Activated CD8-positive, alpha-beta memory T cell treated with anti-CD3 and anti-CD28 coated beads for 24 hours (primary cell): ENCODE measurements at regions not wholly inside any gene's neighbourhood (a gene's known extent, or its start where the extent isn't known, plus 50 kb on each side); places are given as distances from the start of the nearest gene placed in this dataset.
"Not testable (repeated sequence)": the region's sequence is repeated elsewhere in the genome, so short reads cannot be mapped to it uniquely, and the experiment has no call there.

Experiments used
- DNase-seq: peaks from one replicate; pipeline ENCODE4 v3.0.0-alpha.2; 2020

DNA sequence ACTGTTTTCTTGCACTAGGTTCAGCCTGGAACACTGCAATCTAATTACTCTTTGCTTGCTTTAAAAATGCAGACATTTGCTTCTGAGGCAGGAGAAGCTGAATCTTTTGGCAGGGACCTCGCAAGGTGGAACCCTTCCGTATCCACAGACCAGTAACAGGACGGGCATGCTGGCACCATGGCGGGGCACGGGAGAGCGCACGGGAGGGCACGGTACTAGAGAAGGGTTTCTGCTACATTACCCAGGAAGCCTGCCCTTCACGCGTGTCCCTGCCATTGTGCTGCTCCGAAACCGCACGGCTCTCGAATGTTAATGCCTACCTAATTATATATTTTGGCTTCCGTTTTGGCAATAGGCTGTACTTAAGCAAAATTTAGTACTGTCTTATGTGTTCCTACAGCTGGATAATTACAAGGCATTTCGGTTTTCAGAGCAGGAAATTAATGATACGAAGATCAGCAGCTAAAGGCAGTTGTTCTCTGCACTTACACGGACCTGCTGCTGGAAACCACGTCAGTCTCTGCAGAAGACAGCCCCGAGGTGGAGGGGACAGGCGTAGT lies 430.4 kb downstream of the IRS2 start:
- DNase-seq, result no peak

- DNase-seq, result no peak
Measured at GRCh38 chr13:109355166-109355565, 431.2 kb downstream of the IRS2 start.

GRCh38 chr13:109351236-109351635 lies 435.1 kb downstream of the IRS2 start:
- DNase-seq, result no peak

DNA sequence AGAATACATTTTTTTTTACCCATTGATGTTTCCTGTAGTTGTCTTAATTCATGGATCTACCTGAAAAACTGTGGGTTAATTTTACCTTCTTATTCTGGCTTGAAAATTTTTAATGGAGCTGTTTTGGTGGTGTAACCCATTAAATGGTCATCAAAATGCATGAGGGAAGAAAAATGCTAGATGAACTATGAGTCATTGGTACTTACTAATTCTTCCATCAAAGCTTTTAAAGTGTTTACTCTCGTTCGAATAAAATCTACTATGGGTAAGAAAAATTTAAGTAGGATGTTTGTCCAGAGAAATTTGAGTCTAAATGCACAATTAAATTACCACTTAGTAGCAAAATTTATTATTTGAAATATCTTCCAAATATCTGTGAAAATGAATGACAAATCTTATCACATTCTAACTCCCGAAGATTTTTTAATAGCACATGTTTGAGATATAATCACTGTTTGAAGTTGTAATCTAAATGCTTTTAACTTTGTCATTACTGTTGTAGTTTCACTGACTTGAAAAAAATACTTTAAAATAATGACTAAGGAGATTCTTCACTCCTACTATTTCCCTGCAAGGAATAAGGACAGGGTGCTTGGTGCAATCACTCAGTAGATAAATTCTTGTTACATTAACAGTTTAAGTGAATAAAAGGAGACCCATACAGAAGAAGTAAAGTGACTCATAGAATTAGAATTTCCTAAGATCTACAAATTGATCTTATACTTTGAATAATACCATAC lies 437.7 kb downstream of the IRS2 start:
- DNase-seq, result no peak

DNA sequence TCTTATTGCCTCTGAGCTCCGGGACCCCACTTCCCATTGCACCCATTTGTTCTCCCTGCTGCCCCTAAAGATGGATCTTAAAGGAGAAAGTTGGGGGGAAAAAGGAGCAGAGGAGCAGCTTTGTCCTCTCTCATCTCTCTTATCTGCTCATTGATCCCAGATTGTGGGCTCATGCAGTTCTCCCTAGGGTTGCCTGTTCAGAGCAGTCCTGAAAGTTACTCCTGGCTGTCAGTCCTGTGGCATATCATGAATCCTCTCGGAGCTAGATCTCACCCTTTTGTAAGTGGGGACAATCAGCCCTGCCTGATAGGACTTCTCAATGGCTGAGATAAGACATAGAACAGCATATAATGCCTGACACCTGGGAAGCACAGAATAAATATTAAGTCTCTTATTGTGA lies 440.3 kb downstream of the IRS2 start:
- DNase-seq, result no peak

- DNase-seq, result no peak
Measured at GRCh38 chr13:109345433-109345941, 440.9 kb downstream of the IRS2 start.

DNA sequence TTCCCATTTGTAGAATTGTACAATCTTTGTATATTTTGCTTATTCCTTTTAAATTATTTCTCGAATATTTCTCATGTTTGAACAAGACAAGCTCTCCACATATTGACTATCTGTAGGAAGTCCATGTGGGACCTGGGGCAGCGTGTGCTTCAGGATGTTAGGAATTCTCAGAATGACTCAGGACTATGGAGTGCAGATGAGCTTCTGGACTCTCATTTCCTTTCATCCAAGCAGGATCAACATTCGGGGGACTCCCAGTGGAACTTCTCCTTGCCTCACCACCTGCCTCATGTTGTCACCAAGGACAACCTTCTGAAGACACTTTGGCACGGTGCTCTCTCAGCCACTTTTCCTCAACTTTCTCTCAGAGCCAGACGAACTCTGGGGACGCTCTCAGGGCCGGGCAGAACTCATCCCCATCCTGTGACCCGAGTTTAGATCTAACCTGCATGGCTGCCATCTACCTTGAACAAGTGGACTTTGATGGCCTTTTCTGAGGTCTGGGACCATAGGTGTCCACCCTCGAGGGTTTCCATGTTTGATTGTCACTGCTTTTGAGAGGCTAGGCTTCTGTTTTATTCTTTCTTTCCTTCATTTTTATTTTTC lies 441.7 kb downstream of the IRS2 start:
- DNase-seq, result no peak

DNA sequence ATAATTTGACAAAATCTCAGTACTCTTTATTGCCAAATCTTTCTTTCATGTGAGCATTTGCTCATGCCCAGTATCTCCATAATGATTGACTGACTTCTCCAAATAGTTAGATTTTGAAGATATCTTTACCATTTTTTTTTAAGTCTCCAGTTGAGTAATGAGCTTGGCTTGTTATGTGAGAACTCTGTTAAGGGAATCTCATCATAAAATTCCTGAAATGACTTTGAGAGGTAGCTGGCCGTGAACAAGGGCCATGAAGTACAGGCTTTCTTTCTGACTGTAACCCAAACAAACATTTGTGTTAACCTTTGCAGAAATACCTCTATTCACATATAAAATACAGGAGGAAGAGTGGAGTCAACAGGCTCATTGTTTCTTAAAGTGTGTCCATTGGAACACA lies 449.7 kb downstream of the IRS2 start:
- DNase-seq, result no peak

- DNase-seq, result no peak
Measured at GRCh38 chr13:109333893-109334651, 452.3 kb downstream of the IRS2 start.

DNA sequence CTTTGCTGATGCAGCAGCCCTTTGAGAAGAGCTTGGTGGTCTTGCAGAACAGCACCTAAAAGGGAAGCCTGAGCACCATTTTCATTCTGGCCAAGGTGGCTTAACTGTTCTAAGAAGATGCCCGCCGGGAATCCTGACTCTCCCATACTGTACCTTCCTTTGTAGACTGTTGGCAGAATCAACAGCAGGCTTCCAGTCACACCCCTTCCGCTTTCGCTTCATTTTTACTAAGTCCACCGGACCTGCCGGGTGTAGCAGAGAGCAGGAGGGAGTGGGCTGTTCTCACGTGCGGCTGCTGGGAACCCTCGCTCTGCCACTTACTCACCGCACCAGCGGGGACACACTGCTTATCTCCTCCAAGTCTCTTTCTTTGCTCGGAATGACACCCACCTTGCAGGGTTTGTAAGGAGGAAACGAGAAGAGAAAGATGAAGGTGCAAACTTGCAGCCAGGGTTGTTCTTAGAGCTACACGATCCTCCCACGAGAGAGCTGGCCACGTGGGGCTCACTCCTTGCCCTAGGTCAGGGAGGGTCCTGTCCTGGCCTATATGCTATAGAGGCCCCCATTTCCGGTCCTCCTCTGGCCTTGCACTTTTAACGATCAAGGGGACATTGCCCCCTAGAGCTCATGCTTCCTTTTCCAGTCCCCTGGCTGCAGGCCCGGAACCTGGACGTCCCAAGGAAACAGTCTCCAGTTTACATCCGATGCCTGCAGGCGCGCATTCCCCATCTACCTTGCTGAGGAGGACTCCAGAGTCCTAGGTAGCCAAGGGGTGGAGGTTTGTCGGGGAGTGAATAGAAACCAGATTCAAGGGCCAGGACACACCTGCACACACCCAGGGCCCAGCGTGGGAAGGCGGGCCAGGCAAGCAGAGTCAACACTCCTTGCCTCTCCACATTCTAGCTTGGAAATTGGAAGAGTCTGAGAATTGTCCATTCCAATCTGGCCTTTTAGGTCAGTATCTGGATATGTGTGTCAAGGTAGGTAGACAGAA lies 453.6 kb downstream of the IRS2 start:
- DNase-seq, result no peak

GRCh38 chr13:109331898-109332297 lies 454.5 kb downstream of the IRS2 start:
- no peak for DNase-seq

DNA sequence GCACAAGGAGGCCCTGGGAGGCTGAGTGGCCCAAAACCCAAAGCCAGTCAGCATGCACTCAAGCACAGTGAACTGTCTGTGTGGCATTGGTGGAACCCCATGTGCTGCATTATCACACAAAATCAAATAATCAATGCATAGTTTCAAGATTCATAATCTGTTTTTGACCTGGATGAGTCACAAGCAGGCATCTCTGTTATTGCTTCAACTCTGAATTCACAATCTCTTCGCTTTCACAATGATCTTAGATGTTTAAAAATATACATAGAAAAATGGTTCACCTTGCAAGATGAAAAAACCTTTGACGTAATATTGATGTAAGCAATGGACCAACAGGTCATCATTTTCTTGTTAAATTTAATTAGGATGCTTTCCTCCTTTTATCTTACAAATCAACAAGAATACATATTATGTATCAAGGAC lies 455.4 kb downstream of the IRS2 start:
- no peak for DNase-seq

DNA sequence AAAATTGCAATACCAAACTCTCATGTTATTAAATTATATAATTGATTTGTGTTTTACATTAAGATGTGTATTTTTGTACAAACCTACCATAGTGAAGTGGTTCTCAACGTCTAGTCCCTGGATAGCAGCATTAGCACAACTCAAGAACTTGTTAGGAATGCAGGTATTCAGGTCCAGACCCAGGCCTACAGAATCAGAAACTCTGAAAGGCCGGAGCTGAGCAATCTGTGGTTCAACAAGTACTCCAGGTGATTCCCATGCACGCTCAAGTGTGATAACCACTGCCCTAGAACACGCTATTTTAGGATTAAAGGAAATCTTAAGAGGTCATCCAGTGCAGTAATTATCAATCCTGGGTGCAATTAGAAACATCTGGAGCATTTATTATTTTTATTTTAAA lies 456.3 kb downstream of the IRS2 start:
- no peak for DNase-seq

GRCh38 chr13:109329175-109329574 lies 457.2 kb downstream of the IRS2 start:
- DNase-seq, result no peak

DNA sequence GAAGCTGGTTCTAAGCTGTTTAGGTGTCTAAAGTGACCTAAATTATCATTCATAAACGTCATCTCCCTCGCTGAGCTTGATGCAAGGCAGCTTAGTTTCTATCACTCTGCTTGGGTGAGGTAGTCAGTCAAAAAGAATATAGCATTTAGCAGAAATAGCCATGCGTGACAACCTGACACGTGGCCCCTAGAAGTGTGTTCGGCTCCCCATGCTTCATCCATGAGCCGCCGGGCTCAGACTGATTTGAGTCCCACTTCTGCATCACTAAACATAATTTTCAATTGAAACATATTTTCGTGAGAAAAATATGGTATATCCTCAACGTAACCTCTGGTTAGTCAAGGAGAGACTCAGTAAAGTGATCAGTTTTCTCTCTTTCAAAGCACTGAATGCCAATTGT lies 459.8 kb downstream of the IRS2 start:
- no peak for DNase-seq

GRCh38 chr13:109323338-109323737 lies 463.0 kb downstream of the IRS2 start:
- no peak for DNase-seq

DNA sequence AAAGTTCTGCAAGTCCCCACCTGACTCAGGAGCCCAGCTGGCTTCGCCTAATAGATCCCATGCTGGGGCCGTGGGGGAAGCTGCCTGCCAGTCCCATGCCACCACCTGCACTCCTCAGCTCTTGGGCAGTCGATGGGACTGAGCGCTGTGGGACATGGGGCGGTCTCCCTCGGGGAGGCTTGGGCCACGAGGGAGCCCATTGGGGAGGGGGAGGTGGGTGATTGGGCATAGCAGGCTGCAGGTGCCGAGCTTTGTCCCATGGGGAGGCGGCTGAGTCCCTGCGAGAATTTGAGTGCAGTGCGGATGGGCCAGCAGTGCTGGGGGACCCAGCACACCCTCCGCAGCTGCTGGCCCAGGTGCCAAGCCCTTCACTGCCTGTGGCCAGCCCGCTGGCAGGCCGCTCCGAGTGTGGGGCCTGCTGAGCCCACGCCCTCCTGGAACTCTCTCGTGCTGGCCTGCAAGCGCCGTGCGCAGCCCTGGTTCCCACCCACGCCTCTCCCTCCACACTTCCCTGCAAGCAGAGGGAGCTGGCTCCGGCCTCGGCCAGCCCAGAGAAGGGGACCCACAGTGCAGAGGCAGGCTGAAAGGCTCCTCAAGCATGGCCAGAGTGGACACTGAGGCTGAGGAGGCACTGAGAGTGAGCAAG lies 467.3 kb downstream of the IRS2 start:
- DNase-seq, result no peak

- no peak for DNase-seq
Measured at GRCh38 chr13:109315481-109315880, 470.9 kb downstream of the IRS2 start.

GRCh38 chr13:109314101-109314500 lies 472.3 kb downstream of the IRS2 start:
- no peak for DNase-seq

GRCh38 chr13:109312399-109312798 lies 474.0 kb downstream of the IRS2 start:
- no peak for DNase-seq

- DNase-seq, result not testable (repeated sequence)
Measured at GRCh38 chr13:109311431-109311976, 474.9 kb downstream of the IRS2 start.
